ENCODE measurements at regions not wholly inside any gene's neighbourhood (a gene's known extent, or its start where the extent isn't known, plus 50 kb on each side); places are given as distances from the start of the nearest gene placed in this dataset.

DNA sequence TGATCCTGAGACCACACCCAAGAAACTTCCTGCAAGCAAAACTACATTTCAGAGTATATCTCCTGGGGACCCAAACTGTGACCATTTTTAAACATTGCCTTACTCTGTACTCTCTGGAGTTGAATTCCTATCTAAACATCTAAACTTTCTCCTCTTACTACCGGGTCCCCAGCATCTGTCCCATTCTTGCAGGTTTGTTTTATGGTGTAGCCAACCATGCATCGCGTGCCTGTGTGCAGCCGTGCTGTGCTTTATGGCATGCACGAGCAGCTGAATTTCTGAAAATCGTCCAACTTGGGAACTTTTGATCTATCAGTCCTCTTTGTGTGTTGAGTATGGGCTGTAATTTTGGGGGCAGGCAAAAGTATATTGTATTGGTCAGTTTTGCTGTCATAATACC is 423.8 kb upstream of the DPP6 start:
- no peak for ATAC-seq (ENCODE audit: low FRiP score)
- TF ChIP-seq, protein P1, sequence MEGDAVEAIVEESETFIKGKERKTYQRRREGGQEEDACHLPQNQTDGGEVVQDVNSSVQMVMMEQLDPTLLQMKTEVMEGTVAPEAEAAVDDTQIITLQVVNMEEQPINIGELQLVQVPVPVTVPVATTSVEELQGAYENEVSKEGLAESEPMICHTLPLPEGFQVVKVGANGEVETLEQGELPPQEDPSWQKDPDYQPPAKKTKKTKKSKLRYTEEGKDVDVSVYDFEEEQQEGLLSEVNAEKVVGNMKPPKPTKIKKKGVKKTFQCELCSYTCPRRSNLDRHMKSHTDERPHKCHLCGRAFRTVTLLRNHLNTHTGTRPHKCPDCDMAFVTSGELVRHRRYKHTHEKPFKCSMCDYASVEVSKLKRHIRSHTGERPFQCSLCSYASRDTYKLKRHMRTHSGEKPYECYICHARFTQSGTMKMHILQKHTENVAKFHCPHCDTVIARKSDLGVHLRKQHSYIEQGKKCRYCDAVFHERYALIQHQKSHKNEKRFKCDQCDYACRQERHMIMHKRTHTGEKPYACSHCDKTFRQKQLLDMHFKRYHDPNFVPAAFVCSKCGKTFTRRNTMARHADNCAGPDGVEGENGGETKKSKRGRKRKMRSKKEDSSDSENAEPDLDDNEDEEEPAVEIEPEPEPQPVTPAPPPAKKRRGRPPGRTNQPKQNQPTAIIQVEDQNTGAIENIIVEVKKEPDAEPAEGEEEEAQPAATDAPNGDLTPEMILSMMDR (IDR thresholded peaks at IDR 0.05), result no peak
- no peak for DNase-seq (ENCODE audit: low spot score)

DNA sequence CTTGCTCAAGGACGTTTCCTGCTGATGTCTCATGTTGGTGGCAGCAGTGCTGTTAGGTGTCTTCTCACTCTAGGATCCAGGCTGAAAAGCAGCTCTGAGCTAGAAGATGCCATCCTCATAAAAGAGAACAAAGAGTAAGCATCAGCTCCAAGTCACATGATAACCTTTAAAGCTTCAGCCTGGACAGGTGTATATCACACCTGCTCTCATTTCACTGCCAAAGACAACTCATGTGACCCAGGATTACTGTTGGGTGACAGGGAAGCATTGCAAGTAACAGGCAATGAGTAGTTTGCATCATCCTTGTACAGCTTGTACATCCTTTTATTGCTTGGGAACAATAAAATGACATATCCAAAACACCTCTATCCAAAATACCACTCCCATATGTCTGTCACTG is 423.4 kb upstream of the DPP6 start:
- ATAC-seq (ENCODE audit: low FRiP score), result no peak
- TF ChIP-seq, protein P1 (IDR thresholded peaks at IDR 0.05), result no peak
- DNase-seq (ENCODE audit: low spot score), result no peak

DNA sequence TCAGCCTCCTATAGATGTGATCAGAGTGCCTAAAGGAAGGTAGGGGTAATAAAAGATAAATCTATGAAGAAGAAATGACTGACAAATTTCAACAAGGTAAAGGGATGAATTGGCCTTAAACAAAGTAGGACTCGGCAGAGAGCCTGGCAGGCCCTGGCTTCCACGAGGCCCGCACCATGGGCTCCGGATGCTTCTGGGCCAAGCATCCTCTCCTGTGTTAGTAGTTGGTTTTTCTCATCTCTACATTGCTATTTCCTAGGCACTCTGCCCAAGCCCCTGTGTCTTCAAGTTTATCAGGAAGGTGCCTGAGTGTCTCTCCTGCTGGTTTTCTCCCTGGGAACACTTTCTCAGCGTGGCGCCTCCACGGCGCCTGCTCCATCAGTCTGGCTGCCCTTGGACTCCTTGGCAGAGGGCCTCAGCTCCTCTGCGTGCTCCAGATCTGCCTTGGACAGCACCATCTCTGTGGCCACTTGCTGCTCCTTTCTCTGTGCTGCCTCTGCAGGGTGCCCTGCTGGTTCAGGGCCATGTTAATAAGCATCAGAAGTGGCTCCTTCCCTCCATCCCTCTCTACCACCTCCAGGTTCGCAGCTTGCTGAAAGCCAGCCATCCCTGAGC is 413.3 kb upstream of the DPP6 start:
- DNase-seq (ENCODE audit: low spot score) (no peak), ATAC-seq (ENCODE audit: low FRiP score) (no peak)
- TF ChIP-seq, protein P1 (IDR thresholded peaks at IDR 0.05), result no peak

DNA sequence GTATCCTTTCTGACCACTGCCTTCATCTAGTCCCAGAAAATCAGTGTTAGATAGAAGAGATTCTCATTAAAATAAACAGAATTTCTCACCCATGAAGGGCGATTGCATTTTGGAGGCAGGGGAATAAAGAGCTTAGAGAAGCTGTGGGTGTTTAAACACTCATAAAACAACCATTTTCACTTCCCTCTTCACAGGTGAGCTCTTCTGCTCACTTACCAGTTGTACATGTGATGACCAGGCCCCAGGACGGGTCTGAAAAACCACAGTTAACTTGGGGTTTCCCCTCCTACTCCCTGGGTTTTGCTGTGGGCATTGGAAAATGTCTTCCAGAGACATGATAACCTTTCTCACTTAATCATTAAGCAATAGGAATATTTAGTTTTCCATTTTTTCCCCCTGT is 411.6 kb upstream of the DPP6 start:
- no peak for DNase-seq (ENCODE audit: low spot score)
- TF ChIP-seq, protein P1 (IDR thresholded peaks at IDR 0.05), result no peak
- ATAC-seq (ENCODE audit: low FRiP score), result no peak

DNA sequence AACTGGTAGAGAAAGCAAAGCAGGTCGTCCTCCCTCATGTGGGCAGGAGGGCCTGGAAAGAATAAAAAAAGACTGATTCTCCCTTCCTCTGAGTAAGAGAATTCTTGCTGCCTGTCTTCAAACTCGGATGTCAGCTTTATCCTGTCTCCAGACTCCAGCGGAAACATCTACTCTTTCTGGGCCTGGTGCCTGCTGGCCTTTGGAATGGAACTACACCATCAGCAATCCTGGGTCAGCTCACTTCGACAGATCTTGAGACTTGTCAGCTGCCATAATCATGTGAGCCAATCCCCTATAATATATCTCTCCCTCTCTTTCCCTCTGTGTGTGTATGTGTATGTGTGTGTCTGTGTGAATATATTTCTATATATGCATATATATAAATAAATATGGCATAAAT is 411.0 kb upstream of the DPP6 start:
- TF ChIP-seq, protein P1 (IDR thresholded peaks at IDR 0.05), result no peak
- no peak for ATAC-seq (ENCODE audit: low FRiP score)
- no peak for DNase-seq (ENCODE audit: low spot score)

DNA sequence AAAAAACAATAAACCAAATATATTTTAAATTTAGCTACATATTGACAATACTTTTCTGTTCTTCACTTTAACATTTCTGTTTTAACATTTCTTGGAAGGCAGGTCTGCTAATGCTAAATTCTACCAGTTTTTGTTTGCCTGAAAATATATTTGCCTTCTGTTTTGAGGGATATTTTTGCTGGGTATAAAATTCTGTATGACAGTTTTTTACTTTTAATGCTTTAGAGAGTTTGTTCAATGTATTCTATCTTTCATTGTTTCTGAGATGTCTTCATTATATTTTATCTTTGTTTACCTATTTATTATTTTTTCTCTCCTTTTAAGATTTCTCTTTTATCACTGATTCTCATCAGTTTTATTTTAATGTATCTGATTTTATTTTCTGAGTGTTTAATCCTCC is 409.2 kb upstream of the DPP6 start:
- TF ChIP-seq, protein P1 (IDR thresholded peaks at IDR 0.05), result no peak
- ATAC-seq (ENCODE audit: low FRiP score) (no peak), DNase-seq (ENCODE audit: low spot score) (no peak)

DNA sequence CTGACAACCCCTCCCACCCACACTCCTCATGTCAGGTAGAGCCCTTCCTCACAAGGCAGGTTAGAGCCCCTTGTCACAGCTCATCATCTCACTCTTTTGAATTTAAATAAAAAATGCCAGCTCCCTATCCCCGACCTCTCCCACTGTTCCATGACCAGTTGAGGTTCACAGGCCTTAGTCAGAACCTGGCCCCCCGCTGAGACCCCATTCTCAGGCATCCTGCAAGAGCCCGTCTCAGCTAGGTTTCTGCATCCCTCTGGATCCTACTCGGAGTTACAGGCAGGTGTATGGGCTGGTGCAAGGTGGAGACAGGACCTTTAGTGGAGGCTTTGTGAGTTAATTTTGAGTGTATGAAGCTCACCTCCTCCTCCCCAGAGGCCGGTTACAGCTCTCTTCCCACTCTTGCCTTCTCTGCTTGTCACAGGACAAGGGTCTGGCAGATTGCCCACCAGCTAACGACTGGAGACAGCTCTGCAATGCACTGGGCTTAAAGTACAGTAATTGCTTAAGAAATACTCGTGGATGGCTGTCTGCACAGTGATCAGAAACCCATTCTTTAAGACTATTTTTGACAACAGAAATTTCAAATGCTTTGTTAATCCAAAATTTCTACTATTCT is 394.9 kb upstream of the DPP6 start:
- DNase-seq (ENCODE audit: low spot score) (no peak), ATAC-seq (ENCODE audit: low FRiP score) (no peak)

More for the DNA sequence above, 394.9 kb upstream of the DPP6 start:
- TF ChIP-seq, protein P1 (IDR thresholded peaks at IDR 0.05), result no peak

All from omental fat pad (tissue), 3 donors.